OCI-LY7 (cell line): ENCODE measurements at regions not wholly inside any gene's neighbourhood (a gene's known extent, or its start where the extent isn't known, plus 50 kb on each side); places are given as distances from the start of the nearest gene placed in this dataset.

ENCODE experiments used
- BruUV-seq: library from RNA; stranded (reverse); fragments of 400-500 nt; replicated peaks from 2 replicates; lab custom pipeline; 2021; lab: Mats Ljungman, UMichigan
- CTCF ChIA-PET: fragments of 300-600 bp; sonication (Branson Sonifier 250); formaldehyde crosslinking; loops from one replicate; lab custom pipeline; 2022; ENCODE audit warnings: antibody characterized with exemption; ENCODE audit not compliant: unreplicated experiment; lab: Charles Lee
- POLR2A ChIA-PET: fragments of 300-600 bp; sonication (Branson Sonifier 250); formaldehyde crosslinking; loops from one replicate; lab custom pipeline; 2022; ENCODE audit warnings: antibody characterized with exemption; lab: Charles Lee
- DNase-seq: peaks from one replicate; pipeline ENCODE4 v3.0.0-alpha.2; 2015; ENCODE audit warnings: low spot score
- H2AFZ ChIP-seq: fragments of 200-600 bp; sonication (generic), shearing (Covaris generic); 2 replicates; pipeline ENCODE4 v1.6.1; 2014; ENCODE audit warnings: mild to moderate bottlenecking, antibody characterized with exemption, low read length, moderate library complexity
- H3K27ac ChIP-seq: fragments of 200-600 bp; sonication (generic); 2 replicates; pipeline ENCODE4 v1.5.1; 2014; ENCODE audit warnings: mixed run types, low read depth, mild to moderate bottlenecking, moderate library complexity, low read length, inconsistent platforms; ENCODE audit not compliant: poor library complexity, severe bottlenecking
- H3K36me3 ChIP-seq: fragments of 200-600 bp; sonication (generic); 2 replicates; pipeline ENCODE4 v1.6.1; 2014; ENCODE audit warnings: mild to moderate bottlenecking, antibody characterized with exemption, low read length, moderate library complexity, mixed read lengths; ENCODE audit not compliant: insufficient read depth
- H3K4me1 ChIP-seq: fragments of 200-600 bp; sonication (generic); 2 replicates; pipeline ENCODE4 v1.5.1; 2014; ENCODE audit warnings: mild to moderate bottlenecking, low read length; ENCODE audit not compliant: insufficient read depth, poor library complexity, severe bottlenecking
- H3K4me2 ChIP-seq: fragments of 200-600 bp; sonication (generic); 2 replicates; pipeline ENCODE4 v1.6.1; 2014; ENCODE audit warnings: mild to moderate bottlenecking, low read length
- H3K4me3 ChIP-seq: fragments of 200-600 bp; sonication (generic); 2 replicates; pipeline ENCODE4 v1.5.1; 2014; ENCODE audit warnings: mild to moderate bottlenecking, low read depth, low read length; ENCODE audit not compliant: poor library complexity, severe bottlenecking
- H3K79me2 ChIP-seq: fragments of 200-600 bp; sonication (generic); 2 replicates; pipeline ENCODE4 v1.6.1; 2016; ENCODE audit warnings: low read depth, mild to moderate bottlenecking, low read length, moderate library complexity, mixed read lengths; ENCODE audit not compliant: insufficient read depth
- H3K9me2 ChIP-seq: fragments of 200-600 bp; sonication (generic); 2 replicates; pipeline ENCODE4 v1.6.1; 2016; ENCODE audit warnings: mild to moderate bottlenecking, low read length, mixed read lengths; ENCODE audit not compliant: insufficient read depth
- H3K9me3 ChIP-seq: fragments of 200-600 bp; sonication (generic); 2 replicates; pipeline ENCODE4 v1.6.1; 2014; ENCODE audit warnings: mild to moderate bottlenecking, mixed run types, low read length, mixed read lengths
- H4K20me1 ChIP-seq: fragments of 200-600 bp; sonication (generic); 2 replicates; pipeline ENCODE4 v1.6.1; 2014; ENCODE audit warnings: mild to moderate bottlenecking, antibody characterized with exemption, low read length, moderate library complexity, mixed read lengths; ENCODE audit not compliant: insufficient read depth
- CTCF ChIP-seq: fragments of 200-600 bp; sonication (generic); conservative IDR thresholded peaks from 2 replicates; pipeline ENCODE4 v1.5.1; 2014; ENCODE audit warnings: mild to moderate bottlenecking, antibody characterized with exemption, low read length, moderate library complexity, mixed read lengths
- EZH2phosphoT487 ChIP-seq: fragments of 200-600 bp; sonication (generic); IDR thresholded peaks from 2 replicates; pipeline ENCODE4 v1.6.1; 2018; ENCODE audit warnings: low read depth, borderline replicate concordance, mild to moderate bottlenecking, mixed run types, antibody characterized with exemption, low read length, moderate library complexity, mixed read lengths
- intact Hi-C: fragments of 100-400 bp; cut with micrococcal nuclease; formaldehyde crosslinking; loops from one replicate; pipeline ENCODE4 v1.10.0; 2022; ENCODE audit not compliant: unreplicated experiment

- Histone ChIP-seq H3K9me3 (no peaks in the 10 kb centered on the region), H3K36me3 (no peaks in the 10 kb centered on the region), H2AFZ (no peak overlapping the region), H3K27ac (no peak overlapping the region), H3K9me2 (no peaks in the 10 kb centered on the region), H3K4me3 (no peak overlapping the region), H3K4me2 (no peak overlapping the region), H4K20me1 (no peaks in the 10 kb centered on the region), H3K4me1 (no peaks in the 10 kb centered on the region), H3K79me2 (no peaks in the 10 kb centered on the region)
- no peak for DNase-seq
- POLR2A ChIA-PET: no interaction called here
- CTCF ChIA-PET: no interaction called here
- intact Hi-C loops: no loop called here
- BruUV-seq: no TSS peak
- TF ChIP-seq EZH2phosphoT487: no peak
- TF ChIP-seq CTCF: no peak
Measured at GRCh38 chr13:107753291-107753690, 462.0 kb downstream of the LIG4 start.

GRCh38 chr13:107743983-107744382 lies 471.4 kb downstream of the LIG4 start:
- no peak overlapping the region for H3K4me3 ChIP-seq
- no peak for DNase-seq
- H3K27ac ChIP-seq: no peak overlapping the region
- H3K79me2 ChIP-seq: no peaks in the 10 kb centered on the region
- no peak overlapping the region for H2AFZ ChIP-seq
- ChIA-PET POLR2A (no interaction called here), CTCF (no interaction called here)
- intact Hi-C loops: no loop called here
- no TSS peak for BruUV-seq
- TF ChIP-seq EZH2phosphoT487: no peak
- TF ChIP-seq CTCF: no peak
- H3K4me2 ChIP-seq: no peak overlapping the region
- no peaks in the 10 kb centered on the region for H3K36me3 ChIP-seq
- no peaks in the 10 kb centered on the region for H3K9me2 ChIP-seq
- H4K20me1 ChIP-seq: no peaks in the 10 kb centered on the region
- H3K4me1 ChIP-seq: no peaks in the 10 kb centered on the region
- no peaks in the 10 kb centered on the region for H3K9me3 ChIP-seq

- DNase-seq: no peak
- H3K27ac ChIP-seq: no peak overlapping the region
- H3K9me2 ChIP-seq: no peaks in the 10 kb centered on the region
- no peak overlapping the region for H3K4me2 ChIP-seq
- H3K4me3 ChIP-seq: no peak overlapping the region
- ChIA-PET POLR2A (no interaction called here), CTCF (no interaction called here)
- no TSS peak for BruUV-seq
- TF ChIP-seq EZH2phosphoT487 (no peak), CTCF (no peak)
- no peak overlapping the region for H2AFZ ChIP-seq
- no peaks in the 10 kb centered on the region for H3K36me3 ChIP-seq
- intact Hi-C loops: no loop called here
- H3K79me2 ChIP-seq: no peaks in the 10 kb centered on the region
- H4K20me1 ChIP-seq: no peaks in the 10 kb centered on the region
- no peaks in the 10 kb centered on the region for H3K4me1 ChIP-seq
- H3K9me3 ChIP-seq: no peaks in the 10 kb centered on the region
Measured at GRCh38 chr13:107743526-107743925, 471.8 kb downstream of the LIG4 start.
